GM12873 (cell line): ENCODE measurements at regions not wholly inside any gene's neighbourhood (a gene's known extent, or its start where the extent isn't known, plus 50 kb on each side); places are given as distances from the start of the nearest gene placed in this dataset.

ENCODE experiments used
- TF ChIP-seq, protein P1 (sequence below): IDR thresholded peaks from 2 replicates; pipeline ENCODE4 v1.5.1; 2012; ENCODE audit warnings: low read depth, mild to moderate bottlenecking, moderate library complexity, low read length, control low read depth; ENCODE audit not compliant: insufficient read depth; ENCODE audit errors: missing control alignments

DNA sequence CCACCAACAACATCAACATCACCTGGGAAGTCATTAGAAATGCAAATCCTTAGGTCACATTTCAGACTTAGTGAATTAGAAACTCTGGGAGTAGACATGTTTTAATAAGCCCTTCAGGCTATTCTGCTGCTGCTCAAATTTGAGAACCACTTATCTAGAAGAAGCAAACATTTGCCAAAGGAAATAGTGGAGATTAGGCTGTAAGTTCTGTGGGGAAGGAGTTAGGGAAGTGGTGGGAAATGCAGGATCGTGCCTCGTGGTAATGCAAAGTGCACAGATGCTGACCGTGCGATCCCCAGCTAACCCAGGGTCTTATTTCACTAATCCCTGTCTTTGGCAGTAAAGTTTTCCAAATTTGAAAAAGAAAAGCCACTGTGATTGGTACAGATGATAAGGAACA is 328.5 kb downstream of the EPM2A start:
- TF ChIP-seq, protein P1, sequence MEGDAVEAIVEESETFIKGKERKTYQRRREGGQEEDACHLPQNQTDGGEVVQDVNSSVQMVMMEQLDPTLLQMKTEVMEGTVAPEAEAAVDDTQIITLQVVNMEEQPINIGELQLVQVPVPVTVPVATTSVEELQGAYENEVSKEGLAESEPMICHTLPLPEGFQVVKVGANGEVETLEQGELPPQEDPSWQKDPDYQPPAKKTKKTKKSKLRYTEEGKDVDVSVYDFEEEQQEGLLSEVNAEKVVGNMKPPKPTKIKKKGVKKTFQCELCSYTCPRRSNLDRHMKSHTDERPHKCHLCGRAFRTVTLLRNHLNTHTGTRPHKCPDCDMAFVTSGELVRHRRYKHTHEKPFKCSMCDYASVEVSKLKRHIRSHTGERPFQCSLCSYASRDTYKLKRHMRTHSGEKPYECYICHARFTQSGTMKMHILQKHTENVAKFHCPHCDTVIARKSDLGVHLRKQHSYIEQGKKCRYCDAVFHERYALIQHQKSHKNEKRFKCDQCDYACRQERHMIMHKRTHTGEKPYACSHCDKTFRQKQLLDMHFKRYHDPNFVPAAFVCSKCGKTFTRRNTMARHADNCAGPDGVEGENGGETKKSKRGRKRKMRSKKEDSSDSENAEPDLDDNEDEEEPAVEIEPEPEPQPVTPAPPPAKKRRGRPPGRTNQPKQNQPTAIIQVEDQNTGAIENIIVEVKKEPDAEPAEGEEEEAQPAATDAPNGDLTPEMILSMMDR = no peak

- TF ChIP-seq, protein P1 = no peak
Measured at GRCh38 chr6:145415616-145416015, 319.7 kb downstream of the EPM2A start.

DNA sequence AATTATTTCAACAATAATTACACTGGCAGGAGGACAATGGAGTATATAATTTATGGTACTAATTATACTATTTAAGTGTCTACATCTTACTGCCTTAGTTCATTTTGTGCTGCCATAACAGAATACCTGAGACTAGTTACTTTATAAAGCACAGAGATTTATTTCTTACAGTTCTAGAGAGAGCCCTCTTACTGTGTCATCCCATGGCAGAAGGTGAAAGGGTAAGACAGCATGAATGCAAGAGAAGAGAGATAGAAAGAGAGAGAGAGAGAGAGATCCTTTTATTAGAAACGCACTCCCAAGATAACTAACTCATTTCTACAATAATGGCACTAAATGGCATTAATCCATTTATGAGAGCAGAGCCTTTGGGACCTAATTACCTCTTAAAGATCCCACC is 314.7 kb downstream of the EPM2A start:
- TF ChIP-seq, protein P1 = no peak

DNA sequence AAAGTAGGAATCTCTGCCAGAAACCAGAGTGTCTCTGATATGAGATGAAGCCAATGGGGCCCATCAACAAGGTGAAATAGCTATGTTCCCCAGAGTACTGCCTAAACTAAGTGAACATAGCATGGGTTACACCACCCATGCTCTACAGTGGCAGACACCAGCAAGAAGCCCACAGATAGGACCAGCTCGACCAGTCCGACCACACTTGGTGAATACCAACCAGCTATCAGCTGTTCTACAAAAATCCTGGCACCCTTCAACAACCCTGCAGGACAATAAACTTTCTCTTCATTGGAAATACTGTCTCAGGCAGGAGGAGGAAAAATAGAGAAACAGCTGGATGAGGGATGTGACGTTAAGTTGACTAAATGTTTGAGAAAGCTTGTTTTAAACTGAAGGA is 311.4 kb downstream of the EPM2A start:
- TF ChIP-seq, protein P1 = no peak

GRCh38 chr6:145427232-145427631 is 308.1 kb downstream of the EPM2A start:
- TF ChIP-seq, protein P1 = no peak

DNA sequence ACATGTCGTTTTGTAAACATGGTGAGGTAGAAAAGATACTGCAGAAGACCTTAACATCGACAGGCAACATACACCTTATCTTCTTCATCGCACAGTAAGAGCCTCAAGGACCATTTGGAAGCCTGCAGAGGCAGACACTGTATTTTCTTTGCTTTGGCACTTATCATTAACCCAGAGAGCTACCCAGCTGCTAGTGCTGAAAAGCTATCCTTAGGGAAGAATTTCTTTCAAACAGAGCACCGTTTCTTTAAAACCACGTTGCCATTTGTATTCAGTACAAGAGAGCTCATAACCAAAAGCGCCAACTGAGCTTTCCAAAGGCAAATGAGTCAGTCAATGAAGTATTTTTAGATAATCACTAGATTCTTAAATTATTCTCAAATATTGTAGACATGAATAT is 306.6 kb downstream of the EPM2A start:
- TF ChIP-seq, protein P1 = no peak

DNA sequence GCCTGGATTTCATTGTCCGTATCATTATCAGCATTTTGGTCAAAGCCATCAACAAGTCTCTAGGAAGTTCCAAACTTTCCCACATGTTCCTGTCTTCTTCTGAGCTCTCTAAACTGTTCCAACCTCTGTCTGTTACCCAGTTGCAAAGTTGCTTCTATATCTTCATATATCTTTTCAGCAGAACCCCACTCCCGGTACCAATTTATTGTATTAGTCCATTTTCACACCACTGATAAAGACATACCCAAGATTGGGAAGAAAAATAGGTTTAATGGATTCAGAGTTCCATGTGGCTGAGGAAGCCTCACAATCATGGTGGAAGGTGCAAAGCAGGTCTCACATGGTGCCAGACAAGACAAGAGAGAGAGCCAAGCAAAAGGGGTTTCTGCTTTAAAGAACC is 293.2 kb downstream of the EPM2A start:
- TF ChIP-seq, protein P1 = no peak
